ENCODE measurements at regions not wholly inside any gene's neighbourhood (a gene's known extent, or its start where the extent isn't known, plus 50 kb on each side); places are given as distances from the start of the nearest gene placed in this dataset.

DNA sequence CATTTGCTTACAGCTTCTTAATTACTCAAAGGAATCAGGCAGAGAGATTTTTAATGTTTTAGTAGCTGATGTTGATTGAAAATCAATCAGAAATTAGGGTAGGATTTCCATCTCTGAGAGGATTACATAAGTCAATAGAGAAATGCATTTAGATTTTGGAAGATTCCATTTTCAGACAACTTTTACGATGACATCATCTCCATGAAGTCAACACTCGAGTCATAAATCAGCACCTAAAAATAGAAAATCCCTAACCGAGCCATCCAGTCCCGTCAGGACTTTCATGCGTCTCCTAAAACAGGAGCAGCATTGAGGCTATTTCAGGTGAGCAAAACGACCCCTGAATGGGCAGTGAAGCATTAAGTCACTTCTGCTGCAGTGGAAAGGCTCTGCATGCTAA, 279.7 kb upstream of the RNF32 start:
- TF ChIP-seq, protein P1, sequence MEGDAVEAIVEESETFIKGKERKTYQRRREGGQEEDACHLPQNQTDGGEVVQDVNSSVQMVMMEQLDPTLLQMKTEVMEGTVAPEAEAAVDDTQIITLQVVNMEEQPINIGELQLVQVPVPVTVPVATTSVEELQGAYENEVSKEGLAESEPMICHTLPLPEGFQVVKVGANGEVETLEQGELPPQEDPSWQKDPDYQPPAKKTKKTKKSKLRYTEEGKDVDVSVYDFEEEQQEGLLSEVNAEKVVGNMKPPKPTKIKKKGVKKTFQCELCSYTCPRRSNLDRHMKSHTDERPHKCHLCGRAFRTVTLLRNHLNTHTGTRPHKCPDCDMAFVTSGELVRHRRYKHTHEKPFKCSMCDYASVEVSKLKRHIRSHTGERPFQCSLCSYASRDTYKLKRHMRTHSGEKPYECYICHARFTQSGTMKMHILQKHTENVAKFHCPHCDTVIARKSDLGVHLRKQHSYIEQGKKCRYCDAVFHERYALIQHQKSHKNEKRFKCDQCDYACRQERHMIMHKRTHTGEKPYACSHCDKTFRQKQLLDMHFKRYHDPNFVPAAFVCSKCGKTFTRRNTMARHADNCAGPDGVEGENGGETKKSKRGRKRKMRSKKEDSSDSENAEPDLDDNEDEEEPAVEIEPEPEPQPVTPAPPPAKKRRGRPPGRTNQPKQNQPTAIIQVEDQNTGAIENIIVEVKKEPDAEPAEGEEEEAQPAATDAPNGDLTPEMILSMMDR (IDR thresholded peaks at IDR 0.05; ENCODE audit: insufficient read depth, low read depth, low read length) = no peak
- no peak for TF ChIP-seq EZH2 (IDR thresholded peaks at IDR 0.05; ENCODE audit: insufficient read depth, low read length)
